GM21381 (cell line): ENCODE measurements at regions not wholly inside any gene's neighbourhood (a gene's known extent, or its start where the extent isn't known, plus 50 kb on each side); places are given as distances from the start of the nearest gene placed in this dataset.
A peak's percentile ranks its signal among the peaks of the same experiment; 100 is the strongest.

Experiments used
- ATAC-seq: cut with Tn5 transposase; IDR thresholded peaks from one replicate; pipeline ENCODE4 v1.9.1; 2021; ENCODE audit warnings: mild to moderate bottlenecking, moderate library complexity; ENCODE audit not compliant: unreplicated experiment

- ATAC-seq: no peak
These were observed 119.1 kb downstream of the RPS29 start for GRCh38 chr14:49467091-49467490.

DNA sequence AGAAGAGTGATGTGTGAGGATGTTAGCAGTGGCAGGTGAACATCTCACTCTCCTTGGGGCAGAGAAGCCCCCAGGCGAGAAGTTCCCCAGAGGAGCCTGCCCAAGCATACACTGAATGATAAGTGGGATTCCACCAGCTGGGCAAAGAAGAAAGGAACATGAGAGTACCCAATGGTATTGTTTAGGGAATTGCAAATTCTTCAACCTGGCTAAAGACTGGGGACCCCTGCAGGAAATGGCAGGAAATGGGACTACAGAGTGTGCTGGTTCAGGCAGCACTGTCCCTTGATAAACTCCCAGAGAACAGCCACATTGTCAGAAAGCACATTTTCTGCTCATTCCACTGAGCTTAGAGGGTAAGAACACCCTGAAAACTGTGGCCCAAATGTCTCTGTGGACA is 121.3 kb downstream of the RPS29 start:
- no peak for ATAC-seq

- ATAC-seq: no peak
These were observed 123.0 kb downstream of the RPS29 start for GRCh38 chr14:49463146-49463545.

DNA sequence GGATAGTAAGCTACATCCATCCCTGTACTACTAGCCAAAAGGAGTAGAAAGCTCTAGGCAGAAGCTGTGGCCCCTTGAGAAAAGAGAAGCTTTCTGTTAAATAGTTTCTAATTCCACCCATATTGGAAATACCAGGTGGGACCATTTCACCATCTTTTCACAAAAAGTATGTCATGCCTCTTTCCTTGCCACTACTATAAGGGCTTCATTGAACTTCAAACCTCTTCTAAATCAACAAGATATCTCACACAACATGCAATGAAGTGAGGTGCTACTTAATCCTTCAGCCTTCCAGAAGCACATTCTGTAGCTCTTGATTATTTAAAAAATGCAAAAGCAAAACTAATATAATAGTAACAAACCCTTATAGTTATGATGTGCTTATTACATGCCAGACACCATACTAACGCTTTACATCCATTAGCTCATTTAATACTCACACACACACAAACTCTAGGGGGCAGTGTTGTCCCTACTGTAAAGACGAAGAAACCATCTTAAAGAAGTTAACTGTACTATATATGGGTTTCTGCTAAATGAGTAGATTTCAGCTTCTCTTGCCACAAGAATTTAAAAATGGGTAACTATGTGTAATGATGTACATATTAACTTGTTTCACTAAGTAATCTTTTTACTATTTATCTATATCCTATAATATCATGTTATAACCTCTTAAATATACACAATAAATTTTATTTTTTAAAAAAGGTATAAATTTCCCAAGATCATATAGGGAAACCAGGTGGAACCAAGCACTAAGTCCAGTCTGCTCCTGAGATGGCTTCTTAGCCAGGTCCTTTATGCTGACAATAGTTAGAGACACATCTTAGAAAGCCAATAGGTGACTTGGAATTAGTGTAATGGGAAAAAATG is 124.4 kb downstream of the RPS29 start:
- peak; percentile 88 for ATAC-seq

- ATAC-seq: no peak
These were observed 125.5 kb downstream of the RPS29 start for GRCh38 chr14:49460662-49461061.

- no peak for ATAC-seq
These were observed 129.6 kb downstream of the RPS29 start for GRCh38 chr14:49456589-49456988.

DNA sequence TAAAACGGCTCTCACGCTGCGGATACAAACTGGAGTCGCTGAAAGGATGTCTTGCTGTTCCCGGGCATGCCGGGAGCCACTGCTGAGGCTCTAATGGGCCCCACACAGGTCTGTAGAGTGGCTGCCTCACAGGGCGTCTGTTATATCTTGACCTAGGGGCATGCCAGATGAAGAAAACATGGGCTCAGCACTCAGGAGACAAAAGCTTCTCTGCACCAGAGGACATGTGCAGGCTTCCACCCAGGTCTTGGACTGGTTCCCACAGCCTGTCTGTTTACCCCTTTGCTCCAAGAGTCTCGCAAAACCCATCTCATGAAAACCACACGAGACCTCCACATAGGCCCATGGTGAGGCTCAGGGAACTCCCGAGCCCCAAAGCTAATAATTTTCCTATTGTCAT is 134.2 kb downstream of the RPS29 start:
- ATAC-seq: no peak

DNA sequence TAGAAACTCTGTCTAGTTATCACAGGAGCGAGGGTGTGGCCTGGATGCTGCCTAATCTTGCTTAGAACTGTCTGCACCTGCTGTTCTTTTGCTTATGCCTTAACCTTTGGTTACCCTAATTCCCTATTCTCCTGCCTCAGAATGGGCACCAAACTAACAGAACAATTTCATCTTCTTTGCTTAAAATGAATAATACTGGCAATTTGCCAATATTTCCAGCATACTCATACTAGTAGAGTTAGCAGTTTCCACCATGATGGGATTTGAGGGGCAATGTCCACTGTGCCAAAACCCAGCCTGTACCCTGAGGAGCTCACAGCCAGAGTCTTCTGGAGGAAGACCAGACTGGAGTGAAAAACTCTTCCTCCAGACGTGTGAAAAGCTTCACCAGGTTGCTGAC is 136.4 kb downstream of the RPS29 start:
- ATAC-seq: no peak

DNA sequence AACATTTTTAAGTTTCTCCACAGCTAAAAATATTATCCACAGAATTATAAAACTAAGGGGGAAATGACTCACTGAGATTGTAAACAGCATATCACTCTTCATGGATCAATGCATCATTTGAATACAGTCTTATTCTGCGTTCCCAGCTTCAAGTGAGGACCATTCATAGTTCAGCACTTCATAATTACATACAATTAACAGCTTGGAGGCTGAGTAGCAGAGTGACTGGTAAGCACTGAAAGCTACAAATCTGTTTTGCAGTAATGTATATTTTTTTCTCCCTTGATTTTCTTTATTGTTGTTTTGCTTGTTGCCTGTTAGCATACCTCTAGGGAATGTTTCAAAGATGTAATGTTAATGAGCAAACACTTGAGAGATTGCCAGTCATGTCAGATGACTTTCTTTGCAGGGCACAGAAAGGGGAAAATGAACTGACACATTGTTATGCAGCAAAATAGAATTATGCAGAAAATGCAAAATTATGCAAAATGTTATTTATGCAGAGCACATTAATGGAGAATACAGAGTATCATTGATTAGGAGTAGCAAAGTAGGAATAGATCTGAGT is 138.6 kb downstream of the RPS29 start:
- no peak for ATAC-seq

DNA sequence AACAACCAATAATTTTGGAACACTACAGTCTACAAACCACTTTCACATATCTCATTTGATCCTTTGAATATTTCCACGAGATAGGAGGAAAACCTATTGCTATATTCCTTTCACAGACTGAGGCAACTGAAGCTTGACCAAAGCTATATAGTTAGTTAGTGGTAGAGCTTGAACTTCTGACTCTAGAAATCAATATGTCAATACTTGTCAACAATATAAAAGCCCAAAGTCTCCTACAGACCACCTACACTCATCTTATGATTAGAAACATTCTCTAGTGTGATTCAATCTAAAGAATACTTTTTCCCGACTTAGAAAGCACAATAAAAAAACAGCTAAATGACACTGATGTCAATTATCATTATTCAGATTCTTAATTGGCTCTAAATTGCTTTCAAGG is 139.4 kb downstream of the RPS29 start:
- ATAC-seq: no peak

GRCh38 chr14:49438256-49438770 is 147.9 kb downstream of the RPS29 start:
- ATAC-seq: no peak

GRCh38 chr14:49428076-49428475 is 158.1 kb downstream of the RPS29 start:
- ATAC-seq: no peak

GRCh38 chr14:49427117-49427516 is 159.1 kb downstream of the RPS29 start:
- ATAC-seq: no peak

- no peak for ATAC-seq
These were observed 160.3 kb downstream of the RPS29 start for GRCh38 chr14:49425921-49426320.

DNA sequence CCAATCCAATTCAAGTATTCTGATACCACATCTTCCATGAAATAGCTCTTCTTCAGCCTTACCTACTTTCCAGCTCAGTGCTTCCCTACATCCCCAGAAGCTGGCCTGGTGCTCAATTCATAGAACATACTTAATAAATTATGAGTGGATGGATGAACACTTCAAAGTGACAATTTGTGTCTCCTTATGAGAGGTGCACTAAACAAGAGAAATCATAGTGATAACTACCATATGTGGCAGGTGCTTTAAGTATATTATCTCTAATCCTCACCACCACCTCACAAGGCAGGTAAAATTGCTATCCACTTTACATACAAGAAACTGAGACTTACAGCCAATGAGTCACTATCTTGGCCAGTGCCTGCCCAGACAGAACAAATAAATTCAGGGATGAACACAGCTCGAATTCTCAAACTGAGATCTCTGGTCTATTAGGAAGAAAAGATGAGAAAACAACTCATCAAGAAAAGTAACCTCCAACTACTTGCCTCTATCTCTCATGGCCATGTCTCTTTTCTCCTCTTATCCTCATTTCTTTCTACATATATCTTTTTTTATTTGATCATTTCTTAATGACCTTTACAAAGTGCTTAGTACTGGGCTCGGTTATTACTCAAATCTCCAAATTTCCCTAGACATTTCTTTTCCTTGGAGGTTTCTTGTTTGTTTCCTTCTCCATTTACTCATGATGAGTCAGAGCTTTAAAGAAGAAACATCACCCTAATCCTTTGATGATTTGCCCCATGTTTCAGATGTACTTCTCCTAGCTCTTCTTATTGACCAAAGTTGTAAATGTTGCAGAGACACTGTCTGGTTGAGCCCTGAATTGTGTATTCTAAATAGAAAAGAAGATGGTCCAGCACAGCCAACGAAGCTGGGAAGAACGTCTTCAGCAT is 161.5 kb downstream of the RPS29 start:
- no peak for ATAC-seq

- ATAC-seq: no peak
These were observed 166.0 kb downstream of the RPS29 start for GRCh38 chr14:49420201-49420600.

DNA sequence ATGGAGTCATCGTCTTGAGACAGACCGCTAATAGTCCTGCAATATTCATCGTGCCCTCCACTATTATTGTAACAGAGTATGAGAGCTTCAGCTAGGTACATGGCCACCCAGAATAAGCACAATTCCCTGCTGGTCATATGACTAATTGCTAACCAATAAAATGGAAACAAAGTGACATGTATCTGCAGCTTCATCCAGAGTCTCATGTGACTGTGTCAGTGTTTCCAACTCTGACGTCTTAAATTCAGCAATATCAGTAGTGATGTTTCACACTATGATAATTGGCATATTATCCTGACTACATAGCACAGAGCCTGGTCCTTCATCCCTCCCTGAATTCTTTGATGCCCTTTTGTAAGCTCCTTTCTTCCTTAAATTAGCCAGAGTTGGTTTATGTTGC is 167.4 kb downstream of the RPS29 start:
- ATAC-seq: no peak

DNA sequence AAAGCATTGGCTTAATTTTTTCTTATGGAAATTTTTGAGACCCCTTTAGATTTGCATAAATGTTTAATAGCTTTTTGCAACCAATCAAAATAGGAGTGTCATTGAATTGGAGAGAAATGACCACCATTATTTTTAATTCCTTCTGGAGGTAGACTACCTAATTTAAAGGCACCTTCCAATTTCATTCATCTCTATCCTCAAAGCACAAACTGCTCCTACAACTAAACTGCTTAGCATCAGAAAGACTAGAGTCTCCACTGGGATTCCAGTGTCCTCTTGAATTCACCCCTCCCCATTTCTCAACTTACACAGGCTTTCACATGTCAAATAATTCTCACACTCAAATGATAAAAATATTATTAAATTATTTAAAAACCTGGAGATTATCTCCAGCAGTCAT is 168.4 kb downstream of the RPS29 start:
- no peak for ATAC-seq

- ATAC-seq: no peak
These were observed 177.8 kb downstream of the RPS29 start for GRCh38 chr14:49408187-49408933.

DNA sequence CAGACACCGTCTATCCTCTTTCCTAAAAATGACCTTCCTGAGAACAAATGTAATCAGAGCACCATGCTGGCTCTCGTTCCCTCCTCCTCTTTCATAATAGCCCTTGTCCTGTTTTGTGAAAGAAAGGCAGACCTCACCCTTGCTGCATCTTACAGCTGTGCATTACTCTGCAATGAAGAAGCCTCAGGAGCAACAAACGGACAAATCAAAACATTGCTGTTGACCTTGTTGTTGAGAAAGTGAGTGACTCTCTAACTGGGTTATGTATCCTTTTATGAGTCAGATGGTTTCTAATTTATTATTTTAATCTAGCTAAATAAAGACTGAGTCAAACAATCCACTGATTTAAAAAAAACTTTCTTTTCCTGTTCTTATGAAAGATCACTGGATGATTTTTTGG is 180.9 kb downstream of the RPS29 start:
- no peak for ATAC-seq

DNA sequence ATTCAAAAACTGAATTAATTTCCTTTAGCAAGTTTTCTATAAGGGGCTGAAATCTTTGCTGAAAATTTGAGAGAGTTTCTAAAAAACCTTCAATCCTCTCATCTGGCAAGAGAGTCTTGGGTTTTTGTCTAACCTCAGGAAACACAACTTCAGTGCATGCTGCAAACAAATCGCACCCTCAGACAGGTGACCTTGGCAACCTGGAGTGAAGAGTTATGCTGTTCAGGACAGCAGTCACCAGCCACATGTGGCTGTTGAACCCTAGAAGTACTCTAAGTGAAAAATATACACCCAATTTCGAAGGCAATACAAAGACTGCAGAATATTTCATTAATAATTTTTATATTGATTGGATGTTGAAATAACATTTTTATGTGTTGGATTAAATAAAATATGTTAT is 184.8 kb downstream of the RPS29 start:
- ATAC-seq: no peak
